Kidney epithelial cell (primary cell): ENCODE measurements at regions not wholly inside any gene's neighbourhood (a gene's known extent, or its start where the extent isn't known, plus 50 kb on each side); places are given as distances from the start of the nearest gene placed in this dataset.

Source experiments
- DNase-seq: peaks from one replicate; pipeline ENCODE4 v3.0.0-alpha.2; 2010; ENCODE audit warnings: low read depth
- H3K27me3 ChIP-seq: 2 replicates; pipeline ENCODE4 v1.6.0; 2011; ENCODE audit warnings: low read length; ENCODE audit not compliant: control insufficient read depth, insufficient read depth
- H3K36me3 ChIP-seq: 2 replicates; pipeline ENCODE4 v1.5.1; 2011; ENCODE audit warnings: low read length; ENCODE audit not compliant: control insufficient read depth, insufficient read depth
- H3K4me3 ChIP-seq: 2 replicates; pipeline ENCODE4 v1.5.1; 2011; ENCODE audit warnings: low read depth, mild to moderate bottlenecking, control low read depth, low read length
- TF ChIP-seq, protein P1 (sequence below): IDR thresholded peaks from 2 replicates; pipeline ENCODE4 v1.5.1; 2011; ENCODE audit warnings: mild to moderate bottlenecking, moderate library complexity, low read length, control low read depth, inconsistent platforms; ENCODE audit not compliant: insufficient read depth, poor library complexity, severe bottlenecking

DNA sequence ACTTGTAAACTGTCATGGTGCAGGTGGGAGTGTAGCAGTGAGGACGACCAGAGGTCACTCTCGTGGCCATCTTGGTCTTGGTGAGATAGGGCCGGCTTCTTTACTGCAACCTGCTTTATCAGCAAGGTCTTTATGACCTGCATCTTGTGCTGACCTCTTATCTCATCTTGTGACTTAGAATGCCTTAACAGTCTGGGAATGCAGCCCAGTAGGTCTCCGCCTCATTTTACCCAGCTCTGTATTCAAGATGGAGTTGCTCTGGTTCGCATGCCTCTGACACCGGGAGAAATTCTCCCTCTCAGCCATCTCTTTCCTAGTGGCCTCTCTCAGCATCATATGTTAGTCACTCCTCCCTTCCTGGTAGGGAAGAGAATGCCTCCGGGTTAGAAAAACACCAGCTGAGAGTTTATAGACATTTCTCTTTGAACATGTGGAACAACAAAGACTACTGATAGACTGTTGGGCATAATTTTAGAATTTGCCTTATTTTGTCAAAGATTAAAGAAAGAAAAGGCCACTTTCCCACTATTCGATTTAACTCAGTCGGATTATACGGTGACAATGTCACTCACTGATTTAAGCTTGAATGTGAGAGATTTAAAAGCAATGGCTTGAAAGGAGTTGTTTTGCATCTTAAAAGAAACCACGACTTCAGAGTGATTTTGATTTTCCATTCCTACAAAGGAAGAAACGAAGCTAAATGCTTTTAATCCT, 67.9 kb upstream of the SNX9 start:
- Histone ChIP-seq H3K4me3 (no peak overlapping the region), H3K36me3 (no peaks in the 10 kb centered on the region), H3K27me3 (no peaks in the 10 kb centered on the region)
- TF ChIP-seq, protein P1, sequence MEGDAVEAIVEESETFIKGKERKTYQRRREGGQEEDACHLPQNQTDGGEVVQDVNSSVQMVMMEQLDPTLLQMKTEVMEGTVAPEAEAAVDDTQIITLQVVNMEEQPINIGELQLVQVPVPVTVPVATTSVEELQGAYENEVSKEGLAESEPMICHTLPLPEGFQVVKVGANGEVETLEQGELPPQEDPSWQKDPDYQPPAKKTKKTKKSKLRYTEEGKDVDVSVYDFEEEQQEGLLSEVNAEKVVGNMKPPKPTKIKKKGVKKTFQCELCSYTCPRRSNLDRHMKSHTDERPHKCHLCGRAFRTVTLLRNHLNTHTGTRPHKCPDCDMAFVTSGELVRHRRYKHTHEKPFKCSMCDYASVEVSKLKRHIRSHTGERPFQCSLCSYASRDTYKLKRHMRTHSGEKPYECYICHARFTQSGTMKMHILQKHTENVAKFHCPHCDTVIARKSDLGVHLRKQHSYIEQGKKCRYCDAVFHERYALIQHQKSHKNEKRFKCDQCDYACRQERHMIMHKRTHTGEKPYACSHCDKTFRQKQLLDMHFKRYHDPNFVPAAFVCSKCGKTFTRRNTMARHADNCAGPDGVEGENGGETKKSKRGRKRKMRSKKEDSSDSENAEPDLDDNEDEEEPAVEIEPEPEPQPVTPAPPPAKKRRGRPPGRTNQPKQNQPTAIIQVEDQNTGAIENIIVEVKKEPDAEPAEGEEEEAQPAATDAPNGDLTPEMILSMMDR = no peak
- no peak for DNase-seq

DNA sequence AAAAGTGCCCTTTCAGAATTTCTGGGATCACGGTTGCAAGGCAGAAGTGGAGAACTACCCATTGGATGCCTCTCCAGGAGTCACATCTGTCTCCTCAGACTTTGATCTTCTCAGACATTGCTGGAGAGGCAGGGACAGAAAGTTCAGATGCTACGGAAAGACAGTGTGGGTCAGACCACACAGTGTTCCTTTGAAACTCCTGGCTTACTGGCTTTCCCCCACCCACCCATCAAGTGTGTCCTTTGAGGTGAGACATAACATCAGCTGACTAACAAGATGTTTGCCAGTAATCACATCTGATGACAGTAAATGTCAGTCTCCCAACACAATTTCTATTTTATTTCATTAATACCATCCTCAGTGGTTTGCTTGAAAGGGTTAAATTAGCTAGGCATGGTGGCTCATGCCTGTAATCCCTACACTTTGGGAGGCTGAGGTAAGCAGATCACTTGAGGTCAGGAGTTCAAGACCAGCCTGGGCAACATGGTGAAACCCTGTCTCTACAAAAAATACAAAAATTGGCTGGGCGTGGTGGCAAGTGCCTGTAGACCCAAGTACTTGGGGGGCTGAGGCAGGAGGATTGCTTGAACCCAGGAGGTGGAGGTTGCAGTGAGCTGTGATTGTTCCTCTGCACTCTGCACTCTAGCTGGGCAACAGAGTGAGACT, 67.2 kb upstream of the SNX9 start:
- H3K4me3 ChIP-seq = no peak overlapping the region
- no peak for DNase-seq
- H3K27me3 ChIP-seq = no peaks in the 10 kb centered on the region

DNA sequence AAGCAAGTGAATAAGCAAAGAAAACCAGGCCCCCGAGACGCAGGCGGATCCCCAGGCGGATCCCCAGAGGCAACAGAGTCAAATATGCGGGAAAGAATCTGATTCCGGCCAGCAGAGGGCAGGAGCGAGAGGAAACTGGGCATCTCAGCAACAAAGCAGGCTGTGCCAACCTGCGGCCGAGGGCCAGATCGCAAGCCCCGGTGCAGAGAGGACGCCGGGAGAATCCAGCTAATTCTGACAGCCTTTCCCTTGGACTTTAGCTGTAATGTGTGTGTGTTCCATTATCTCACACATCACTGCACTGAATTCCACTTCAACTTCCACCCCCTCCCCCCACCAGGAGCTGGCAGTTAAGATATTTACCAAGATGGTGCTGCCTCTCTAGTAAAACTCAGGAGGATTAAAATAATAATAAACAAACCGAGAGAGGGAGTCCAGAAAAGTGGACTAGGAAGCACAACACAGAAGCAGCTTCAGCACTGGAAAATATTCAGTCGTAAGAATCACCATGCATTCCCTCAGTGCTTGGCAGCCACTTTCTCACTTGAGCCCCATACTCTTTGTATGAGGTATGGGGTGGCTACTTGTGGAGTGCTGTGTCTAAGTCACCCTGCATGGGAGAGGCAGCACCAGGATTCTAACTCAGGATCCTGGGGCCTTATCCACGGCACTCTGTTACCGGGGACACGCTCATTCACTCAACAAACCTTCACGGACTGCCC, 66.2 kb upstream of the SNX9 start:
- Histone ChIP-seq H3K27me3 (no peaks in the 10 kb centered on the region), H3K4me3 (no peak overlapping the region), H3K36me3 (no peaks in the 10 kb centered on the region)
- peak; percentile 50 for DNase-seq
- TF ChIP-seq, protein P1 = peak; percentile 91

More for the DNA sequence above, 67.2 kb upstream of the SNX9 start:
- TF ChIP-seq, protein P1 = no peak
- no peaks in the 10 kb centered on the region for H3K36me3 ChIP-seq

DNA sequence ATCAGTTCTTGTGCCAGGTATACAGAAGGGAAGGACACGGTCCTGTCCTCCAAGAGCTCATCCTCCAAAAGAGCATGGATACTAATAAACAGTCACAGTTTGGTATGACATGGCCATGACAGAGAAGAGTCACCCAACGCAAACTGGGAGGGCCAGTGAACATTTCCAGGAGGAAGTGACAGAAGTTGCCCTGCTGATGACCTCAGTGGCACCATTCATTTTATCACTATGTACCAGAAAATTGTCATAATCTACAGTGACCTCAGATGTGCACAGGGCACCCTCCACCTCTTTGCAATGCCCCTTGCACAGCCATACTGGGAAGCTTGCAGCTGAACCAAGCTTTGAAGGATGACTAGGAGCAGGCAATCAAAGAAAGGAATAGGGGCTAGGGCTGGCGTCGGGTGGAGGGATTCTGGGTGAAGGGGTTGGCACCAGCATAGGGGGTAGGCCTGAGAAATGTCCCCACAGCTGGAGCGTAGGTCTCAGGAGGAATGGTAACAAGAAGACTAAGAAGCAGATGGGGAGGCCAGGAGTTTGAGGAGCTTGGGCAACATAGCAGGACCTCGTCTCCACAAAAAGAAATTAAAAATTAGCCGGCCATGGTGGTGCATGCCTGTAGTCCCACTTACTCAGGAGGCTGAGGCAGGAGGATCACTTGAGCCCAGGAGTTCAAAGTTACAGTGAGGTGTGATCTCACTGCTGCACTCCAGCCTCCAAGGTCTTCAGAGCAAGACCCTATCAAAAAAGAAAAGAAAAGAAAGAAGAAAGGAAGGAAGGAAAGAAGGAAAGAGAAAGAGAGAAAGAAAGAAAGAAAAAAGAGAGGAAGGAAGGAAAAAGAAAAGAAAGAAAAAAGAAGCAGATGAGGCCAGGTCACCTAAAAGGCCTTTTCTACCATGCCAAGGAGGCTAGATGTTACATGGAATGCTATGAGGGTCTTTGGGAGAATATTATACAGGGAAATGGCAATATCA, 65.3 kb upstream of the SNX9 start:
- TF ChIP-seq, protein P1 = no peak
- DNase-seq = no peak
- Histone ChIP-seq H3K27me3 (no peaks in the 10 kb centered on the region), H3K4me3 (no peak overlapping the region), H3K36me3 (no peaks in the 10 kb centered on the region)

DNA sequence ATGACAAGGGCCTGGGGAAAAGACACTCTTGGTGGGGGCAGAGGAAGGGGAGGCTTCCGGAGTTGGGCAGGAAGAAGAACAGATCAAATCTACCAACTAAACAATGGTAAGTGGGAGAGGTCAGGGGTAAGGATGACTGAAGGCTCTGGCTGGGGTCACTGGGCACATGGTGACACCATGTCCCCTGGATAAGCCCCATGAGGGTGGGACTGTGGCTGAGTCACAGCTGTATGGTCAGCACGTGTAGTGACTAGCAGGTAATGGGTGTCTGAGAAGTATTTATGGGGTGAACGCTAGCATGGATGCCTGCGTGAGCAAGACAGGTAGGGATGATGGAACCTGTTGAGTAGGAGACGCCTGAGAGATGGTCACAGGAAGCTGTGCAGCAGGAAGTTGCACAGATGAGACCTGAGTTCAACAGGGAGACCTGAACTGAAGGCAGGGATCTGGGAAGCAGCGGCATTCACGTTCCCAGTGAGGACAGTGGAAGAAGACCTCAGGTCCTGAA, 64.5 kb upstream of the SNX9 start:
- DNase-seq = no peak
- no peak overlapping the region for H3K4me3 ChIP-seq
- no peaks in the 10 kb centered on the region for H3K27me3 ChIP-seq
- TF ChIP-seq, protein P1 = no peak
- H3K36me3 ChIP-seq = no peaks in the 10 kb centered on the region
